A673 (cell line): ENCODE measurements at regions not wholly inside any gene's neighbourhood (a gene's known extent, or its start where the extent isn't known, plus 50 kb on each side); places are given as distances from the start of the nearest gene placed in this dataset.

Source experiments
- EZH2 ChIP-seq: fragments of 200-600 bp; sonication (generic); IDR thresholded peaks from 2 replicates; pipeline ENCODE4 v1.6.1; 2017; ENCODE audit warnings: borderline replicate concordance, low read depth, mild to moderate bottlenecking, mixed read lengths, antibody characterized with exemption, low read length; ENCODE audit not compliant: poor library complexity, severe bottlenecking
- TF ChIP-seq, protein P1 (sequence below): fragments of 300-800, 200-600 bp; sonication (generic); conservative IDR thresholded peaks from 2 replicates; pipeline ENCODE4 v1.5.1; 2017; ENCODE audit warnings: low read depth, mild to moderate bottlenecking, antibody characterized with exemption, low read length, moderate library complexity, mixed read lengths

DNA sequence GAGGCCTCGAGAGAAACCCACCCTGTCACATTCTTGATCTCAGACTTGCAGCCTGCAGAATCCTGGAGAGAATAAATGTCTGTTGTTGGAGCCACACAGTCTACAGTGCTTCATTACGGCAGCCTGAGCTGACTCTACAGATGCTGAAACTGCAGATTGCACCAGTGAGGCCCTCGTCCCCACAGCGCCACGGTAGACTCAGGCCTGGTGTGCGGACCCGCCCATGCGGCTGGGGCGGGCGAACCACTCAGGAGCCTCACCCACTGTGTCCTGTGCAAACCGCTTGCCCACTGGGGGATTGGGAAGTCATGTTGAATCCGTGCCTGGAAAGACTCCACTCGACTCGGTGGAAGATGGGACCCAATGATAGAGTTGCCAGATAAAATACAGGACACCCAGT is 125.2 kb upstream of the COPS8 start:
- TF ChIP-seq, protein P1, sequence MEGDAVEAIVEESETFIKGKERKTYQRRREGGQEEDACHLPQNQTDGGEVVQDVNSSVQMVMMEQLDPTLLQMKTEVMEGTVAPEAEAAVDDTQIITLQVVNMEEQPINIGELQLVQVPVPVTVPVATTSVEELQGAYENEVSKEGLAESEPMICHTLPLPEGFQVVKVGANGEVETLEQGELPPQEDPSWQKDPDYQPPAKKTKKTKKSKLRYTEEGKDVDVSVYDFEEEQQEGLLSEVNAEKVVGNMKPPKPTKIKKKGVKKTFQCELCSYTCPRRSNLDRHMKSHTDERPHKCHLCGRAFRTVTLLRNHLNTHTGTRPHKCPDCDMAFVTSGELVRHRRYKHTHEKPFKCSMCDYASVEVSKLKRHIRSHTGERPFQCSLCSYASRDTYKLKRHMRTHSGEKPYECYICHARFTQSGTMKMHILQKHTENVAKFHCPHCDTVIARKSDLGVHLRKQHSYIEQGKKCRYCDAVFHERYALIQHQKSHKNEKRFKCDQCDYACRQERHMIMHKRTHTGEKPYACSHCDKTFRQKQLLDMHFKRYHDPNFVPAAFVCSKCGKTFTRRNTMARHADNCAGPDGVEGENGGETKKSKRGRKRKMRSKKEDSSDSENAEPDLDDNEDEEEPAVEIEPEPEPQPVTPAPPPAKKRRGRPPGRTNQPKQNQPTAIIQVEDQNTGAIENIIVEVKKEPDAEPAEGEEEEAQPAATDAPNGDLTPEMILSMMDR, result no peak
- no peak for TF ChIP-seq EZH2
